ENCODE measurements at regions not wholly inside any gene's neighbourhood (a gene's known extent, or its start where the extent isn't known, plus 50 kb on each side); places are given as distances from the start of the nearest gene placed in this dataset.

DNA sequence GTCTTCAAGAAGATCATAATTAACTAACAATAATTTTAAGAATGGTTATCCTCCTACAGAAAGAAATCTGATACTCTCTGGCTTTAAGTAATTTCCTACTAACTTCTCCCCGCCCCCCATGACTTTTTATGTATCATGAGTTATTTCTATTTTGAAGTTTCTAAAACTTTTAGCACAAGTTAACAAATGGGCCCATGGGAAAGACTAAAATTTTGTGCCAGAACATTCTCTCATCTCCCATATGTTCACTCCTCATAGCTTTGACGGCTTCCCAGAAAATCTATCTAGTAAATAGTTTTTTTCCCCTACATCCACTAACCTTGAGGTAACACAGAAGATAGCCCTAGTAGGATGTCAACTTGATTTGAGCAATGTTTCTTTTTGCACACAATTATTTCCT, 148.3 kb downstream of the POSTN start:
- Histone ChIP-seq H3K36me3 (no peaks in the 10 kb centered on the region), H3K4me1 (no peaks in the 10 kb centered on the region), H3K9me3 (no peaks in the 10 kb centered on the region), H3K4me3 (no peak overlapping the region), H3K27ac (no peak overlapping the region), H3K27me3 (no peaks in the 10 kb centered on the region)
- in situ Hi-C loops (cut with MboI; ENCODE audit: low pct_ligation_motif_present in 1 of 4, low pct_unique_long_range_greater_than_20kb in 1 of 4, low sequenced_read_pairs in 3 of 4) = no loop called here
- TF ChIP-seq POLR2AphosphoS5 (IDR thresholded peaks at IDR 0.05) (no peak), EP300 (IDR thresholded peaks at IDR 0.05; ENCODE audit: low read depth) (no peak), POLR2A (IDR thresholded peaks at IDR 0.05) (no peak), CTCF (IDR thresholded peaks at IDR 0.05) (no peak)
- intact Hi-C loops (cut with DNase I; ENCODE audit: low total_unique reads) = no loop called here
- WGBS, 2 donors (ENCODE audit: low coverage in 1 of 2) = 63 to 84% methylated on average over 1 to 2 of the region's 2 CpGs
- DNase-seq = no peak

- in situ Hi-C loops (cut with MboI; ENCODE audit: low pct_ligation_motif_present in 1 of 4, low pct_unique_long_range_greater_than_20kb in 1 of 4, low sequenced_read_pairs in 3 of 4) (no loop called here), intact Hi-C loops (cut with DNase I; ENCODE audit: low total_unique reads) (no loop called here)
- no peak overlapping the region for H3K4me3 ChIP-seq
- TF ChIP-seq CTCF (IDR thresholded peaks at IDR 0.05) (no peak), POLR2AphosphoS5 (IDR thresholded peaks at IDR 0.05) (no peak), EP300 (IDR thresholded peaks at IDR 0.05; ENCODE audit: low read depth) (no peak), POLR2A (IDR thresholded peaks at IDR 0.05) (no peak)
- peak overlapping the region in 3 of 4 donors; percentile 12 to 58 (median 25) for H3K27ac ChIP-seq
- no peaks in the 10 kb centered on the region for H3K27me3 ChIP-seq
- H3K9me3 ChIP-seq = no peaks in the 10 kb centered on the region
- WGBS, 2 donors (ENCODE audit: low coverage in 1 of 2) = 0 to 26% methylated on average over 1 of the region's 1 CpG
- DNase-seq = no peak
- H3K36me3 ChIP-seq = no peaks in the 10 kb centered on the region
- H3K4me1 ChIP-seq = no peaks in the 10 kb centered on the region
Measured at GRCh38 chr13:37448153-37448552, 150.4 kb downstream of the POSTN start.

GRCh38 chr13:37446503-37446902, 152.1 kb downstream of the POSTN start:
- Histone ChIP-seq H3K9me3 (no peaks in the 10 kb centered on the region), H3K36me3 (no peaks in the 10 kb centered on the region), H3K4me1 (no peaks in the 10 kb centered on the region), H3K27me3 (no peaks in the 10 kb centered on the region), H3K4me3 (no peak overlapping the region), H3K27ac (peak overlapping the region in 1 of 4 donors; percentile 42)
- DNase-seq = no peak
- intact Hi-C loops (cut with DNase I; ENCODE audit: low total_unique reads) (no loop called here), in situ Hi-C loops (cut with MboI; ENCODE audit: low pct_ligation_motif_present in 1 of 4, low pct_unique_long_range_greater_than_20kb in 1 of 4, low sequenced_read_pairs in 3 of 4) (no loop called here)
- 69 to 74% methylated on average over 3 of the region's 3 CpGs for WGBS, 2 donors (ENCODE audit: low coverage in 1 of 2)
- TF ChIP-seq POLR2AphosphoS5 (IDR thresholded peaks at IDR 0.05) (no peak), CTCF (IDR thresholded peaks at IDR 0.05) (no peak), POLR2A (IDR thresholded peaks at IDR 0.05) (no peak), EP300 (IDR thresholded peaks at IDR 0.05; ENCODE audit: low read depth) (no peak)

- in situ Hi-C loops (cut with MboI; ENCODE audit: low pct_ligation_motif_present in 1 of 4, low pct_unique_long_range_greater_than_20kb in 1 of 4, low sequenced_read_pairs in 3 of 4) = no loop called here
- no peak for TF ChIP-seq CTCF (IDR thresholded peaks at IDR 0.05)
- TF ChIP-seq POLR2A (IDR thresholded peaks at IDR 0.05) = no peak
- no peak for DNase-seq
- Histone ChIP-seq H3K36me3 (no peaks in the 10 kb centered on the region), H3K4me1 (no peaks in the 10 kb centered on the region), H3K27me3 (no peaks in the 10 kb centered on the region), H3K4me3 (no peak overlapping the region), H3K9me3 (no peaks in the 10 kb centered on the region), H3K27ac (no peak overlapping the region)
- intact Hi-C loops (cut with DNase I; ENCODE audit: low total_unique reads) = no loop called here
- 41% methylated on average over 1 of the region's 1 CpG; no CpG with 5 or more reads in 1 of the 2 donors for WGBS, 2 donors (ENCODE audit: low coverage in 1 of 2)
Measured at GRCh38 chr13:37443538-37443937, 155.0 kb downstream of the POSTN start.
